ENCODE measurements at regions not wholly inside any gene's neighbourhood (a gene's known extent, or its start where the extent isn't known, plus 50 kb on each side); places are given as distances from the start of the nearest gene placed in this dataset.

- Histone ChIP-seq H3K4me3 (ENCODE audit: low read length) (no peak overlapping the region), H3K4me1 (ENCODE audit: control insufficient read depth, insufficient read depth, low read length) (no peaks in the 10 kb centered on the region)
- no CpG with 5 or more reads among the region's 2 CpGs for WGBS (ENCODE audit: insufficient coverage, low lambda C conversion rate)
Observed at GRCh38 chr6:105936972-105937371, 149.2 kb upstream of the PRDM1 start.

GRCh38 chr6:105935416-105935815 is 150.7 kb upstream of the PRDM1 start:
- H3K9me3 ChIP-seq (ENCODE audit: control insufficient read depth, low read depth, low read length) = no peaks in the 10 kb centered on the region
- no peak overlapping the region for H3K27ac ChIP-seq (ENCODE audit: low read length)
- no peak for DNase-seq
- 83% methylated on average over 2 of the region's 4 CpGs for WGBS (ENCODE audit: insufficient coverage, low lambda C conversion rate)
- H3K4me3 ChIP-seq (ENCODE audit: low read length) = no peak overlapping the region
- H3K4me1 ChIP-seq (ENCODE audit: control insufficient read depth, insufficient read depth, low read length) = no peaks in the 10 kb centered on the region
- H3K36me3 ChIP-seq (ENCODE audit: control insufficient read depth, insufficient read depth, low read length) = no peaks in the 10 kb centered on the region
- H3K27me3 ChIP-seq (ENCODE audit: control insufficient read depth, insufficient read depth, low read length) = no peaks in the 10 kb centered on the region

More at GRCh38 chr6:105936972-105937371, 149.2 kb upstream of the PRDM1 start:
- no peak for DNase-seq
- no peaks in the 10 kb centered on the region for H3K9me3 ChIP-seq (ENCODE audit: control insufficient read depth, low read depth, low read length)
- H3K27ac ChIP-seq (ENCODE audit: low read length) = no peak overlapping the region
- no peaks in the 10 kb centered on the region for H3K36me3 ChIP-seq (ENCODE audit: control insufficient read depth, insufficient read depth, low read length)
- H3K27me3 ChIP-seq (ENCODE audit: control insufficient read depth, insufficient read depth, low read length) = no peaks in the 10 kb centered on the region

- Histone ChIP-seq H3K36me3 (ENCODE audit: control insufficient read depth, insufficient read depth, low read length) (no peaks in the 10 kb centered on the region), H3K4me1 (ENCODE audit: control insufficient read depth, insufficient read depth, low read length) (no peaks in the 10 kb centered on the region), H3K9me3 (ENCODE audit: control insufficient read depth, low read depth, low read length) (no peaks in the 10 kb centered on the region), H3K27me3 (ENCODE audit: control insufficient read depth, insufficient read depth, low read length) (no peaks in the 10 kb centered on the region), H3K4me3 (ENCODE audit: low read length) (no peak overlapping the region), H3K27ac (ENCODE audit: low read length) (no peak overlapping the region)
- no peak for DNase-seq
- no CpG with 5 or more reads among the region's 5 CpGs for WGBS (ENCODE audit: insufficient coverage, low lambda C conversion rate)
Observed at GRCh38 chr6:105934708-105935107, 151.4 kb upstream of the PRDM1 start.

- no peaks in the 10 kb centered on the region for H3K27me3 ChIP-seq (ENCODE audit: control insufficient read depth, insufficient read depth, low read length)
- H3K4me3 ChIP-seq (ENCODE audit: low read length) = no peak overlapping the region
- WGBS (ENCODE audit: insufficient coverage, low lambda C conversion rate) = no CpG with 5 or more reads among the region's 2 CpGs
- no peak overlapping the region for H3K27ac ChIP-seq (ENCODE audit: low read length)
- no peaks in the 10 kb centered on the region for H3K36me3 ChIP-seq (ENCODE audit: control insufficient read depth, insufficient read depth, low read length)
- no peak for DNase-seq
- no peaks in the 10 kb centered on the region for H3K4me1 ChIP-seq (ENCODE audit: control insufficient read depth, insufficient read depth, low read length)
- no peaks in the 10 kb centered on the region for H3K9me3 ChIP-seq (ENCODE audit: control insufficient read depth, low read depth, low read length)
Observed at GRCh38 chr6:105932440-105932839, 153.7 kb upstream of the PRDM1 start.

GRCh38 chr6:105929626-105930025 is 156.5 kb upstream of the PRDM1 start:
- WGBS (ENCODE audit: insufficient coverage, low lambda C conversion rate) = no CpG with 5 or more reads among the region's 1 CpG
- Histone ChIP-seq H3K27me3 (ENCODE audit: control insufficient read depth, insufficient read depth, low read length) (no peaks in the 10 kb centered on the region), H3K36me3 (ENCODE audit: control insufficient read depth, insufficient read depth, low read length) (no peaks in the 10 kb centered on the region), H3K4me1 (ENCODE audit: control insufficient read depth, insufficient read depth, low read length) (no peaks in the 10 kb centered on the region), H3K4me3 (ENCODE audit: low read length) (no peak overlapping the region), H3K27ac (ENCODE audit: low read length) (no peak overlapping the region), H3K9me3 (ENCODE audit: control insufficient read depth, low read depth, low read length) (no peaks in the 10 kb centered on the region)
- no peak for DNase-seq

GRCh38 chr6:105926318-105926717 is 159.8 kb upstream of the PRDM1 start:
- no peak overlapping the region for H3K27ac ChIP-seq (ENCODE audit: low read length)
- H3K4me1 ChIP-seq (ENCODE audit: control insufficient read depth, insufficient read depth, low read length) = no peaks in the 10 kb centered on the region
- no peaks in the 10 kb centered on the region for H3K36me3 ChIP-seq (ENCODE audit: control insufficient read depth, insufficient read depth, low read length)
- DNase-seq = no peak
- WGBS (ENCODE audit: insufficient coverage, low lambda C conversion rate) = no CpG with 5 or more reads among the region's 1 CpG
- H3K9me3 ChIP-seq (ENCODE audit: control insufficient read depth, low read depth, low read length) = no peaks in the 10 kb centered on the region
- H3K4me3 ChIP-seq (ENCODE audit: low read length) = no peak overlapping the region
- no peaks in the 10 kb centered on the region for H3K27me3 ChIP-seq (ENCODE audit: control insufficient read depth, insufficient read depth, low read length)

GRCh38 chr6:105925706-105926105 is 160.4 kb upstream of the PRDM1 start:
- no peak for DNase-seq
- H3K27me3 ChIP-seq (ENCODE audit: control insufficient read depth, insufficient read depth, low read length) = no peaks in the 10 kb centered on the region
- H3K4me1 ChIP-seq (ENCODE audit: control insufficient read depth, insufficient read depth, low read length) = no peaks in the 10 kb centered on the region
- H3K36me3 ChIP-seq (ENCODE audit: control insufficient read depth, insufficient read depth, low read length) = no peaks in the 10 kb centered on the region
- no peak overlapping the region for H3K27ac ChIP-seq (ENCODE audit: low read length)
- WGBS (ENCODE audit: insufficient coverage, low lambda C conversion rate) = 100% methylated on average over 1 of the region's 3 CpGs
- no peaks in the 10 kb centered on the region for H3K9me3 ChIP-seq (ENCODE audit: control insufficient read depth, low read depth, low read length)
- H3K4me3 ChIP-seq (ENCODE audit: low read length) = no peak overlapping the region

GRCh38 chr6:105921781-105922180 is 164.4 kb upstream of the PRDM1 start:
- no peaks in the 10 kb centered on the region for H3K27me3 ChIP-seq (ENCODE audit: control insufficient read depth, insufficient read depth, low read length)
- H3K36me3 ChIP-seq (ENCODE audit: control insufficient read depth, insufficient read depth, low read length) = no peaks in the 10 kb centered on the region
- DNase-seq = no peak
- H3K9me3 ChIP-seq (ENCODE audit: control insufficient read depth, low read depth, low read length) = no peaks in the 10 kb centered on the region
- no peaks in the 10 kb centered on the region for H3K4me1 ChIP-seq (ENCODE audit: control insufficient read depth, insufficient read depth, low read length)
- no peak overlapping the region for H3K4me3 ChIP-seq (ENCODE audit: low read length)
- 100% methylated on average over 1 of the region's 3 CpGs for WGBS (ENCODE audit: insufficient coverage, low lambda C conversion rate)
- H3K27ac ChIP-seq (ENCODE audit: low read length) = no peak overlapping the region

GRCh38 chr6:105920071-105920470 is 166.1 kb upstream of the PRDM1 start:
- Histone ChIP-seq H3K27ac (ENCODE audit: low read length) (no peak overlapping the region), H3K4me1 (ENCODE audit: control insufficient read depth, insufficient read depth, low read length) (no peaks in the 10 kb centered on the region), H3K4me3 (ENCODE audit: low read length) (no peak overlapping the region), H3K36me3 (ENCODE audit: control insufficient read depth, insufficient read depth, low read length) (no peaks in the 10 kb centered on the region), H3K27me3 (ENCODE audit: control insufficient read depth, insufficient read depth, low read length) (no peaks in the 10 kb centered on the region), H3K9me3 (ENCODE audit: control insufficient read depth, low read depth, low read length) (no peaks in the 10 kb centered on the region)
- WGBS (ENCODE audit: insufficient coverage, low lambda C conversion rate) = 100% methylated on average over 1 of the region's 2 CpGs
- no peak for DNase-seq

GRCh38 chr6:105917038-105917695 is 169.0 kb upstream of the PRDM1 start:
- Histone ChIP-seq H3K9me3 (ENCODE audit: control insufficient read depth, low read depth, low read length) (no peaks in the 10 kb centered on the region), H3K27ac (ENCODE audit: low read length) (no peak overlapping the region), H3K4me3 (ENCODE audit: low read length) (no peak overlapping the region), H3K27me3 (ENCODE audit: control insufficient read depth, insufficient read depth, low read length) (no peaks in the 10 kb centered on the region), H3K4me1 (ENCODE audit: control insufficient read depth, insufficient read depth, low read length) (no peaks in the 10 kb centered on the region), H3K36me3 (ENCODE audit: control insufficient read depth, insufficient read depth, low read length) (no peaks in the 10 kb centered on the region)
- no peak for DNase-seq
- WGBS (ENCODE audit: insufficient coverage, low lambda C conversion rate) = 100% methylated on average over 1 of the region's 2 CpGs

- no peaks in the 10 kb centered on the region for H3K4me1 ChIP-seq (ENCODE audit: control insufficient read depth, insufficient read depth, low read length)
Observed at GRCh38 chr6:105911106-105911629, 175.0 kb upstream of the PRDM1 start.

More at GRCh38 chr6:105911106-105911629, 175.0 kb upstream of the PRDM1 start:
- no peaks in the 10 kb centered on the region for H3K27me3 ChIP-seq (ENCODE audit: control insufficient read depth, insufficient read depth, low read length)
- H3K4me3 ChIP-seq (ENCODE audit: low read length) = no peak overlapping the region
- DNase-seq = no peak
- WGBS (ENCODE audit: insufficient coverage, low lambda C conversion rate) = no CpG with 5 or more reads among the region's 4 CpGs
- no peaks in the 10 kb centered on the region for H3K9me3 ChIP-seq (ENCODE audit: control insufficient read depth, low read depth, low read length)
- no peak overlapping the region for H3K27ac ChIP-seq (ENCODE audit: low read length)
- H3K36me3 ChIP-seq (ENCODE audit: control insufficient read depth, insufficient read depth, low read length) = no peaks in the 10 kb centered on the region
